HEK293T (cell line): ENCODE measurements at regions not wholly inside any gene's neighbourhood (a gene's known extent, or its start where the extent isn't known, plus 50 kb on each side); places are given as distances from the start of the nearest gene placed in this dataset.

Experiments
- ARNT ChIP-seq: fragments of 450-650 bp; IDR thresholded peaks from 2 replicates; pipeline ENCODE4 v1.6.1; 2017; ENCODE audit warnings: mild to moderate bottlenecking
- BHLHE40 ChIP-seq: fragments of 450-650 bp; IDR thresholded peaks from 2 replicates; pipeline ENCODE4 v1.6.1; 2016; ENCODE audit warnings: mild to moderate bottlenecking, moderate library complexity, borderline replicate concordance
- ELF4 ChIP-seq: fragments of 450-650 bp; IDR thresholded peaks from 2 replicates; pipeline ENCODE4 v1.6.1; 2017; ENCODE audit warnings: antibody characterized with exemption
- NFRKB ChIP-seq: fragments of 450-650 bp; IDR thresholded peaks from 2 replicates; pipeline ENCODE4 v1.6.1; 2016; ENCODE audit warnings: mild to moderate bottlenecking, moderate library complexity
- SP1 ChIP-seq: fragments of 450-650 bp; IDR thresholded peaks from 2 replicates; pipeline ENCODE4 v1.6.1; 2017
- TARDBP ChIP-seq: fragments of 450-650 bp; IDR thresholded peaks from 2 replicates; pipeline ENCODE4 v1.6.1; 2016

- TF ChIP-seq ELF4 (no peak), BHLHE40 (no peak), SP1 (no peak), ARNT (no peak), NFRKB (no peak), TARDBP (no peak)
Observed at GRCh38 chr7:115559877-115560276, 470.7 kb downstream of the TFEC start.
